ENCODE measurements at regions not wholly inside any gene's neighbourhood (a gene's known extent, or its start where the extent isn't known, plus 50 kb on each side); places are given as distances from the start of the nearest gene placed in this dataset.

DNA sequence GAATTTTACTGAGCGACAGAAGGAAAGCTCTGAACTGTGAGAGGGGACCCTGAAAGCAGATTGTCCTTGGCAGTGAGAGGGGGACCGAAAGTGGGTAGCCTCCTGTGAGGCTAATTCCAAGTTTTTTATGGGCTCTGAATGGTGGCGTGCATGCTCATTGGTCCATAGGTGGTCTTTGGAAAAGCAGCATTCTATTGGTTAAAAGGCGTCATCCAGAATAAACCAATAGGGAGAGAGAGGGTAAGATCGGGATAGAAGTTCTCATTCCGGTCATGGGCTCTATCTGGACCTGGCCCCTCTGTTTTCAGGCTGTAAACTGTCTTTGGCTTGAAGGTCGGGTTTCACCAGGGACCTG is 539.8 kb upstream of the PCDH9 start:
- DNase-seq (ENCODE audit: low spot score) (no peak), ATAC-seq (no peak)

DNA sequence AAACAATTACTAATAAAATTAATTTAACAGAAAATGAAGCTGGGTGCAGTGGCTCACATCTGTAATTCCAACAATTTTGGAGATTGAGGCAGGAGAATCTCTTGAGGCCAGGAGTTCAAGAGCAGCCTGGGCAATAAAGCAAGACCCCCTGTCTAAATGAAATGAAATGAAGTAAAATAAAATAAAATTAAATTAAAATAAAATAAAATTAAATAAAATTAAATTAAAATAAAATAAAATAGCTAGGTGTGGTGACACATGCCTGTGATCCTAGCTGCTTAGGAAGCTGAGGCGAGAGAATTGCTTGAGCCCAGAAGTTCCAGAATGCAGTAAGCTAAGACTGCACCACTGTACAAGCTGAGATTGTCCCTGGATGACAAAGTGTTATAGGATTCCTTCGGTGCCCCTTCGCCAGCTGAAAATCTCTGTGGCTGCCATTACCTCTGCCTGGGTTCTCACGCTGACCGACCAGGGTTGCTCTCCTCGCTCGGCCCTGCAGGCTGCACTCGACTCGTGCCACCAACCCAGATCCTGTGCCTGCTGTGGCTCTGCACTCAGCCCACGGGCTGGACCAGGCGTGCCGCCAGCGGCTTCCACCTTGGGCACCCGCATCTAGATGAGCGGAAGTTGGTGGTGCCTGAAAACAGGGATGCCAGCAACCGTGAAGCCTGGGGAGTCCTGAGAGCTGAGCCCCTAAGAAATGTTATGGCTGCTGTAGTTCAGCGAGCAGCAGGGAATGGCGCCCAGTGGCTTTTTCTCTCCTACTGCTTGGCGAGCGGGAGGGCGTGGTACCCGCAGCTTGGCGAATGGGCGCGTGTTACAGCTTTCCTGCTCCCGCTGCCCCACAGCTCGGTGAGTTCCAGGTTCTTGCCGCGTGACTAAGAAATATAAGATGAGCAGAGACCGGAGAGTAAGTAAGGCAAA is 539.2 kb upstream of the PCDH9 start:
- ATAC-seq: no peak
- DNase-seq (ENCODE audit: low spot score): no peak

DNA sequence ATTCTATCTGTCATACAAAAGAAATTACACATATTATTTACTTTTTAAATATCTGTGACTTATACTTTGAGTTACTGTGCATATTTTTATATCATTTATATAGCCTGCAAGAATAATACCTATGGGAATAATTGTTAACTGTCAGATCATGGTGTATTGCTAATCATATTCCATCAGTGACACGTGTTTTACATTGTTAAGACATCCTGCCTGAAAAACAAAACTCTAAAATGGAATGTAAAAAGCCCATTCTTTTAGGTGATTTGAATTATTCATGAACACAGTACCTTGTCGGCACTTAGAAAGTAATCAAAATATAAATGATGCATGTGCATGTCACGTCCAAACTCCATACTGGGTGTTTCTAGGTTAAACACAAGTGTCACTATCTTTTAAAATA is 533.8 kb upstream of the PCDH9 start:
- no peak for ATAC-seq
- DNase-seq (ENCODE audit: low spot score): no peak

DNA sequence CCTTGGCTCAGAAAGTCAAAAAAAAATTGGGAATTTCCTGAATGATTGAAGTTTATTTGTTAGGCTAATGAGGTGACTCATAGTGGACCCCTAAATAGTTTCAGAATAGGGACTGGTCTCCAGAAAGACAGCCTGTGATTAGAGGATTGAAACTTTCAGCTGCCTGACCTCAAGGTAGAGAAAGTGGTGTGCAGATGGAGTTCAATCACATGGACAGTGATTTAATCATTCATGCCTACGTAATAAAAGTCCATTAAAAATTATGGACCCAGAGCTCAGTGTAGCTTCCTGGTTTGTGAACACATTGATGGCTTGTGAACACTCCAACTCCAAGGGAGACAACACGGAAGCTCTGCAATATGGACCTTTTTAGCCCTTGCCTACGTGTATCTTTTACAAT is 533.2 kb upstream of the PCDH9 start:
- no peak for ATAC-seq
- no peak for DNase-seq (ENCODE audit: low spot score)

DNA sequence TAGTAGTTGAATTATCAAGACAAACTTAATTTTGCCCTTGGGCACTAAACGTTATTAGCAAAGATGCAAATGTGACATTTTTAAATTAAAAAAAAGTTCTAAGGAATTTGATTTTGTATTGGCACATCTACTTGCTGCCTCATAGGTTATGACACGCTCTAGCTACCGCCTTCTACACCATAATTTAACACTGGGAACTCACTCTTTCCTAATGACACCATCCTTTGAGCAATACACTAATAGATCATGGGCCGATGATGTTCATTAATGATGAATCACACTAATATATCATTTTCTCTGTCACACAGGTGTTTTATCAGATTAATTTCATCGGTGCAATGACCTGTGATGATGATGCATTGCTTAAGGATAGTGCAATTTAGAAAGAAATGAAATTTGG is 528.8 kb upstream of the PCDH9 start:
- ATAC-seq (no peak), DNase-seq (ENCODE audit: low spot score) (no peak)

DNA sequence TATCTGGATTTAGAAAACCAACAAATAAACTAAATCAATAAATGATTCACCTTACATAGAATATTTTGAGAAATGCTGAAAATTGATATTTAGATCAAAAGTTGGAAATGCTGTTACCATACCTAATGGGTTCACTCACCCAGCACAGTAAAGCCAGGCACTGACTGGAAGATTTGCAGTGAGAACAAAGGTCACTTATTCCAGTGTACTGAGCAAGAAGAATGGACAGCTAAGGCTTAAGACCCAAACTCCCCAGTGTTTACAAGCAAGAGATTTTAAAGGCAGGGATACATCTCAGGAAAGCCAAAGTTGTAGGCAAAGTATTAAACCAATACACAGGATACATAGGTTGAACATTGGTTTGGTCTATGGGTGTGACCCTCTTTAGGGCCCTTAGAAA is 523.9 kb upstream of the PCDH9 start:
- ATAC-seq (no peak), DNase-seq (ENCODE audit: low spot score) (no peak)

DNA sequence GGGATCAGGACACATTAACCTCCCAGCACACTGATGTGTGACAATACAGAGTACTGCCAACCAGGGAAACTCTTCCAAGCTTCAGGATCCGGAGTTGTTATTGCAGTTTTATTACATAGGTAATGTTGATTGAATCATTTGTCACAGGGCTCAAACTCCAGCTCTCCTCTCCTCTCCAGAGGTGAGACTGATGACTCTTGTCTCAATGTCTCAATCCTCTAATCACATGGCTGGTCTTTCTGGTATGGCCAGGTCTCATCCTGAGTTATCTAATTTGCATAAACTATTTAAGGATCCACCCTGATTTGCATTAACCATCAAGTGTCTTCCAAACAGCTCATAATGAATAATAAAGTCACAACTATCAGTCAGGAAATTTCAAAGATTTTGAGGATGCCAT is 522.6 kb upstream of the PCDH9 start:
- ATAC-seq: no peak
- no peak for DNase-seq (ENCODE audit: low spot score)

DNA sequence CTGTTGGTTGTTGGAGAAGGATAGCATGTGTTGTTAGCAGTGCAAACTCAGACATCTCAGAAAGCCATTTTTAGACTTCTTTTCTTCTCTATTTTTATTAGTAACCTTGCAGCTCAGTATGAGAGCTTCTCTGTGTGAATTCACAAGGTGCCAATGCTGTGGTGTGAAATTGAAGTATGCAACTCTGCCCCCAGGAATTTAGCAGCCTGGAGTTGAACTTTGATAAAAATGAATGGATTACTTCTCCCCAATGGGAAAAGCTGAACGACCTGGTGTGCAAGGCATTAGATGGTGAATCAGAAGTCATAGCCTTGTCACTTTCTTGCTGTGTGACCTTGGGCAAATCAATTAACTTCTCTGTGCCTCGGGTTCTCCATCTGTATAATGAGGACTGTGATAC is 512.3 kb upstream of the PCDH9 start:
- no peak for ATAC-seq
- DNase-seq (ENCODE audit: low spot score): no peak

DNA sequence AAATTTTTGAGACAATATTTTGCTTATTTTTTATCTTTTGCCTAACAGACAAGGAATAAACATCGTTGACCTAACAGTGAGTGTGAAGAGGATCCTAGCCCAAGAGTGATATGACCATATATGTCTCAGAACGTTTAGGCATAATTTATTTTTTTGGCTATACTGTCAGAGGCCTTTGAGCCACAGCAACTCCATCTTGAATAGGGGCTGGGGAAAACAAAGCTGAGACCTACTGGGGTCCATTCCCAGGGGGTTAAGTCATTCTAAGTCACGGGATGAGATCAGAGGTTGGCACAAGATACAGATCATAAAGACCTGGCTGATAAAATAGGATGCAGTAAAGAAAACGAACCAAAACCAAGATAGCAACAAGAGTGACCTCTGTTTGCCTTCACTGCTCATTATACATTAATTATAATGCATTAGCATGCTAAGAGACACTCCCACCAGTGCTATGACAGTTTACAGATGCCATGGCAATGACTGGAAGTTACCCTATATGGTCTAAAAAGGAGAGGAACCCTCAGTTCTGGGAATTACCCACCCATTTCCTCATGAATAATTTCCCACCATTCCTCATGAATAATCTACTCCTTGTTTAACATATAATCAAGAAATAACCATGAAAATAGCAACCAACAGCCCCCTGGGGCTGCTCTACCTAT is 510.9 kb upstream of the PCDH9 start:
- no peak for ATAC-seq

DNA sequence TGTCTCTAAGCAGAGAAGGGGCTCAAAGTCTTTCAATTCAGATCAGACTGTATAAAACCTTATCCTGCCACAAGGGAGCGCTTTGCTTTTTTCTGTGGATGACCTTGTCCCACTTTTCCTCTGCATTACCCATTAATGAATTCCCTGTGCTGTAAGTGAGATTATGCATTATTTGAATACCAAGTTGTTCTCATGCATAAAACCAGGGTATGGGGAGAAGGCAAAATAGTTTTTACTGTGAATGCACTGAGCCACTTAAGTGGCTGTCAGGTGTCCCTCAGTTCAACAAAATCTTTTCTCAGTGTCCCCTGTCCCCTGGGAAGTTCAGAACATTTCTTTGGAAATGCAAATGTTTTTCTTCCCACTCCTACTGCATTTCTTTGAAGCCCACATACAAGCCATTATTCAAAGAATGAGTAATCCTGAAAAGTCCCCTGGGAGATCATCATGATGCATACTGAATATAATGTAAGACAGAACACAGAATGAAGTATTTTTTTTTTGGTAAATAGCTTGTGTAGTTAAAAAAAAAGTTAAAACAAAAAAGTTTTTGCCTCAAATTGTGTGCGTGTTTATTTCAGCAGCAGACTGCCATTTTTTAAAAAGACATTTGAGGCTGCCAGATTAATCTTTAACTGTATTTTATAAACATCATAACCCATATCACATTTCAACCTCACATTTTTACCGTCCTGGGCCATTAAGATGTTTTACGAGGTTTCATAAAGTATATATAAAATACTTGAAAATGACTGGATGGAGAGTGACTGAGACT is 506.7 kb upstream of the PCDH9 start:
- ATAC-seq: peak; percentile 55
- DNase-seq (ENCODE audit: low spot score): no peak

More for the DNA sequence above, 510.9 kb upstream of the PCDH9 start:
- no peak for DNase-seq (ENCODE audit: low spot score)

DNA sequence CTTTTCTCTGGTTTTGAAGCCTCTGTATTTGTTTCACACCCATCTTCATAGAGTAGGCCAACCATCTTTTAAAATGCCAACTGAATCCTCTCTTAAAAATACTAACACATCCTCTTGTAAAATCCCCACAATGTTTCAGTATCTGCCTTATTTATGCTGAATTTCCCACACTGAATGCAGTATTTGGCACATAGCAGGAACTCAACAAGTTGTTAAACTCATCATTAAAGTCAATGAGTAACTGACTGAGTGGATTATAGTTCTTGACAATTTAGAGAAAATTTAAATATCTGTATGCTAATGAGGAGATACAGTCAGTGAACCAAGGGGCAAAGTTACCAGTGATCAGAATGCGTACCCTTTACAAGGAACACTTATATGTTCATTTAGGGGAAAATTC is 505.5 kb upstream of the PCDH9 start:
- ATAC-seq (no peak), DNase-seq (ENCODE audit: low spot score) (no peak)

DNA sequence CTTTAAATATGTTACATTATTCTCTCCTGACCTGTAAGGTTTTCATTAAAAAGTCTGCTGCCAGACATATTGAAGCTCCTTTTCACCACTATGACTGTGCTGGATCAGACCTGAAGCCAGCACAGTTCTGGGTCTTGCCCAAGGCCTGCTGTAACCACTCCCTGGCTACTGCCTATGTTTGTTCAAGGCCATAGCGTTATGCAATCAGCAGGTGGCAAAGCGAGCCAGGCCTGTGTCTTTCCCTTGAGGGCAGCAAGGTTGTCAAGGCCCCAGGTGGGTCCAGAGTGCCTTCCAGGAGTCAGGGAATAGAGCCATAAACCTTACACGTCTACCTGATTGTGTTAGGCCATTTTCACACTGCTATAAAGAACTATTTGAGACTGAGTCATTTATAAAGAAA is 496.8 kb upstream of the PCDH9 start:
- ATAC-seq: peak; percentile 89
- DNase-seq (ENCODE audit: low spot score): peak; percentile 57

DNA sequence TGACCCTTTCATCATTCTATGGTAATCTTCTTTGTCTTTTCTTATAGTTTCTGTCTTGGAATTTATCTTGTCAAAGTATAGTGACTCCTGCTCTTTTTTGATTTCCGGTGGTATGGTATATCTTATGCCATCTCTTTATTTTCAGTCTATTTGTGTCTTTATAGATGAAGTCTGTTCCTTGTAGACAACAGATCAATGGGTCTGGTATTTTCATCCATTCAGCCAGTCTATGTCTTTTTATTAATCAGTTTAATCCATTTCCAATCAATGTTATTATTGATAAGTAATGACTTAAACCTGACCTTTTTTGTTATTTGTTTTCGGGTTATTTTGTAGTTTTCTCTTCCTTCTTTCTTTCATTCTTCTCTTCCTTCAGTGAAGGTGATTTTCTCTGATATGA is 495.9 kb upstream of the PCDH9 start:
- no peak for DNase-seq (ENCODE audit: low spot score)
- no peak for ATAC-seq

DNA sequence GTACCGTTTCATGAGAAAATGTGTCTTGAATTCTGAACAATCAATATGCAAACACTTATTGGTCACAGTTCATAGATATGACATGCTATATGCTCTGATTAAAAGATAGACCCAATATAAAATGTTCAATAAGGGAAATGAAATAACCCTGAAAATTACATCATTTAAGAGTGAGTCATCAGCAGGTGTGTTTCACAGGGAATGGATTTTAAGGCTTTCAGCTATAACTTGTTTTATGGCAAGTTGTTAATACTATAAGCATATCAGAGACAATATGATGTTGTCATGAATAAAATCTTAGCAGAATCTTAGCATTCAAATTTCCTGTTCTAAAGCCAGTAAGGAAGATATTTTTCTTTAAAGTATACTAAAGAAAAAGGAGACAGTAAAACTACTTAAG is 483.4 kb upstream of the PCDH9 start:
- ATAC-seq: no peak
- no peak for DNase-seq (ENCODE audit: low spot score)

DNA sequence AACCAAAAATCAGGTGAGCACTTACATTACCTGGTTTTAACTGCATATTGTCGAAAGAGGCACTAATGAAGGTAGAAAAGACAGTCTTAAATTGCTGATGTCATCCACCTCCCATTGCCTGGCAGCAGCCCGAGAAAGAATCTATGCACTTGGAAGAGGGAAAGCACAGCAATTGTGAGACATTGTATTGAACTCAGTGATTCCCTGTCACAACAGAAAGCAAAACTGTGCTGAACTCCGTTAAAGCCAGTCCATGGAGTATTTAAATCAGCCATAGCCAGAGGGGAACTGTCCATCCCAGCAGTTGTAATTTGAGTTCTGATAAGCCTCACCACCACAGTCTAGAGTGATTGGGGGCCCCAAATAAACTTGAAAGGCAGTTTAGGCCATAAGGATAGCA is 466.6 kb upstream of the PCDH9 start:
- ATAC-seq (no peak), DNase-seq (ENCODE audit: low spot score) (no peak)

DNA sequence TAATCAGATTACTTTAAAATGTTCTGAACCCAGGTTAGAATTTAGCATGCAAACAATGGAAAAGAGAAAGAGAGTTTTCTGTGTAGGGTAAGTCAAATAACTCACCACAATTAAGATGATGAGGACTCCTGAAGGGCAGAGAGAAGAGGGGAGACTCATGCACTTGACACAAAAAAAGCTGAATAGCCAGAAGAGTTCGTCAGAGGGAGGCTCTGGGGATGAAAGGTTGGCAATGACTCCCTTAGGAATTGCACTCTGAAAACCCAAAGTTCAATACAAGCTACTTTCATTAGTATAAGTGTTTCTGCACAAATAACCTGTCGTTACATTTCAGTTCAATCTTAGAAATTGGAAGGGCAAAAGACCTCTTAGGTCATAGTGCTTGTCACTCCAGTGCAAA is 434.4 kb upstream of the PCDH9 start:
- no peak for DNase-seq (ENCODE audit: low spot score)
- no peak for ATAC-seq

DNA sequence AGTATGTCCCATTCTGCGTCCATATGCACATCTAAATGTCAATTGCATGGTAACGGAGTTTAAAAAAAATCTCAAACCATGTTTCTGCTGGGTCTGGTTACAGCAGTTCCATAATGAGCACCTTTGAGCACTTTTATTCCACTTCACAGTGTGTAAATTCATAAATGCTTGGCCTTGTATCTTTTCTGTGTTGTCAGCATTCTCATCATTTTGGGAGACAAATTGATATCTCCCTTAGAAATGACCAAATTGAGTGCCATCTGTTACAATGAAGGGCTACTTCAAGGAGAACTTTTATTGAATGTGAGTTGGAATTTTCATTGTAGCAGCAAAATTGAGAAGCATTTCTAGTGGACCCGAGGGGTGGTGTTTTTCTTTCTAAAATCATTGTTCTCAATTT is 432.9 kb upstream of the PCDH9 start:
- no peak for ATAC-seq

DNA sequence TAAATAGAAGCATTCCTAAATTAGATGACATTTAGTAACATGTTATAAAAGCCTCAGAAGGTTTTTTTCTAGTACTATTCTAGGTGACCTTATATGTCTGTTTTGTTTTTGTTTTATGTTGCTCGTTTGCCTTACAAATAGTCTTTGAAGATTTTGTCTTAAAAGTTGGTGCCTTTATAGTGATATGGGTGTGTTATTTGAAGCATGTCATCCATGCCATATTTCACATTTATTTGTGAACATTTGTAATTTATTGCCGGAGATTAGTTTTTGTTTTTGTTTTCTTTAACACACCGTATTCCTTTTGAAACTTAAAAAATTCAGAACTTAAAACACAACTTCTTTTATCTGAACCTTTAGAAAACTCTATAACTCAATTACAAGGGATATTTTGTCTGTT is 422.8 kb upstream of the PCDH9 start:
- no peak for DNase-seq (ENCODE audit: low spot score)
- ATAC-seq: no peak

More for the DNA sequence above, 432.9 kb upstream of the PCDH9 start:
- DNase-seq (ENCODE audit: low spot score): no peak

DNA sequence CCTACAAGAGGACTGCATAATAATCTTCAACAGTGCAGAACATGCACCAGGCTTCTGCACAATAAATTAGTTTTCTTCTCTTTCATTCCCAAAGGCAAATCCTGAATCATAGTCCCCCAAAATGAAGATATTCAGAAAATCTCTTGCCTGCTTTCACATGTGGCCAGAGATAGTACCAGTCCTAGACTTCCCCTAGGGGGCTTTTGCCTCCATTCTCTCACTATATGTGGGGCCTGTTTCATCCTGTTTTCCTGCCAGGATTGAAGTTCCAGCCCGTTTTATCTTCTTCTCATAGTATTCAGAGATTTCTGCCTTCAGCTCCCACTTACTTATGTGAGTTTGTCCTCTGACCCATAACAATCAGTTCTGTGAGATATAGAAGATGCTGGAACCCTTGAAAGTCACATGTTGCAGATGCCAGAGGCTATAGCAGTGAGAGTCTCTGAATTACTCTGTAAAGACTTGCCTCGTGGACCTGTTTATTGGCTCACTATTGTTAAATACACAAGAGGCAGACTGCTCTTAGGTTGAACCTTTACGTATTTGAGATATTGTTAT is 421.9 kb upstream of the PCDH9 start:
- no peak for ATAC-seq
- no peak for DNase-seq (ENCODE audit: low spot score)

DNA sequence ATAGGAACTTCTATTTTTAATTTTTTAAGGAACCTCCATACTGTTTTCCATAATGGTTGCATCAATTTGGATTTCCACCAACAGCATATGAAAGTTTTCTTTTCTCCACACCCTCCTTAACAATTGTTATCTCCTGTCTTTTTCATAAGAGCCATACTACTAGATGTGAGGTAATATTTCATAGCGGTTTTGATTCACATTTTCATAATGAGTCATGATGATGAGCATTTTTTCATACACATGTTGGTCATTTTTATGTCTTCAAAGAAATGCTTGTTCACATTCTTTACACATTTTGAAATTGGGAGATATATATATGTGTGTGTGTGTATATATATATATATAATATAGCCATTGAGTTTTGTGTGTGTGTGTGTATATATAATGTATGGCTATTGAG is 420.3 kb upstream of the PCDH9 start:
- ATAC-seq (no peak), DNase-seq (ENCODE audit: low spot score) (no peak)

DNA sequence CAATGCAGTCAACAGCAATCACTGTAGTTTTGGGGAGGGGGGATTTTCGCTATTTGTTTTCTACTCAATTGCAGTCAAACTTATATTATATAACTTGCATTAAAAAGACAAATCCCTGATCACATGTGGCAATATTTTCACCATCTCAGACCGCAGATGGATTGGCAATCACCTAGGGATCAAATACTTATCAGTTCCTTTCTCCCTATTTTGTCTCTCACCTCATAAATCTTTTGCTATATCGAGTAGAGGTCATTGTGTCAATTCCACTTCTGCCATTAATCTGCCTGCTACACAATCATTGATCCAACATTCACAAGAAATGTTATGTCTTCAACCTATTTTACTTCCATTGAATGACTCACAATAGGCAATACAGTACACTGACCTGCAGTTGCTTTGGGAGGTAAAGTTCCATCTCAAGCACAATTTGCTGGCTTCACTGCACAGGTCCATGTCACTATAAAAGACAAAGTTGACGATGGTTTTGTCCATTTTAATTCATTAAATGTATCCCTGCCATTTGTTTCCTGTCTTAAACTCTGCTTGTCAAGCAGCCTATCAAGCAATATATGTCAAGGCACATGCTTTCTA is 415.8 kb upstream of the PCDH9 start:
- ATAC-seq (no peak), DNase-seq (ENCODE audit: low spot score) (no peak)

Data from left lobe of liver (tissue), 2 donors.